IMR-90 (cell line): ENCODE measurements at regions not wholly inside any gene's neighbourhood (a gene's known extent, or its start where the extent isn't known, plus 50 kb on each side); places are given as distances from the start of the nearest gene placed in this dataset.

Experiments used
- ATAC-seq: fragments of 200-7000 bp; cut with Tn5 transposase; 2 replicates; pipeline ENCODE4 v1.9.1; 2020; ENCODE audit warnings: low read depth, mild to moderate bottlenecking, moderate library complexity
- BruUV-seq: library from RNA; stranded (reverse); fragments of 400-500 nt; replicated peaks from 2 replicates; lab custom pipeline; 2021; lab: Mats Ljungman, UMichigan
- CTCF ChIA-PET: fragments of 300-600 bp; formaldehyde crosslinking; extraction: SDS; loops from one replicate; lab custom pipeline; 2021; ENCODE audit warnings: antibody characterized with exemption; lab: Yijun Ruan, JAX
- POLR2A ChIA-PET: fragments of 300-600 bp; sonication (Branson Sonifier 250); formaldehyde crosslinking; loops from one replicate; lab custom pipeline; 2022; ENCODE audit warnings: antibody characterized with exemption; ENCODE audit not compliant: unreplicated experiment; lab: Charles Lee
- DNase-seq: peaks from one replicate; pipeline ENCODE4 v3.0.0; 2013
- H2AFZ ChIP-seq: replicated peaks from 2 replicates; pipeline ENCODE3; 2013; ENCODE audit warnings: low read length, mild to moderate bottlenecking; ENCODE audit not compliant: poor library complexity
- H2AK5ac ChIP-seq: 2 replicates; pipeline ENCODE4 v1.6.1; 2013; ENCODE audit warnings: low read depth, low read length, inconsistent platforms
- H2AK9ac ChIP-seq: replicated peaks from 2 replicates; pipeline ENCODE3; 2013; ENCODE audit warnings: mild to moderate bottlenecking, low read depth, low read length, moderate library complexity; ENCODE audit not compliant: poor library complexity
- H2BK120ac ChIP-seq: 2 replicates; pipeline ENCODE4 v1.6.1; 2013; ENCODE audit warnings: low read depth, low read length, inconsistent platforms
- H2BK15ac ChIP-seq: 3 replicates; pipeline ENCODE4 v1.6.1; 2013; ENCODE audit warnings: low read depth, low read length, inconsistent platforms
- H2BK20ac ChIP-seq: 2 replicates; pipeline ENCODE4 v1.6.1; 2013; ENCODE audit warnings: low read depth, mild to moderate bottlenecking, inconsistent platforms, low read length, moderate library complexity
- H2BK5ac ChIP-seq: 2 replicates; pipeline ENCODE4 v1.6.1; 2013; ENCODE audit warnings: mild to moderate bottlenecking, low read depth, low read length, inconsistent platforms; ENCODE audit not compliant: poor library complexity, severe bottlenecking
- H3K14ac ChIP-seq: replicated peaks from 2 replicates; pipeline ENCODE4 v1.6.1; 2013; ENCODE audit warnings: low read depth, low read length, inconsistent platforms
- H3K18ac ChIP-seq: 2 replicates; pipeline ENCODE4 v1.6.1; 2013; ENCODE audit warnings: low read depth, low read length, control low read depth
- H3K23ac ChIP-seq: 2 replicates; pipeline ENCODE4 v1.6.1; 2013; ENCODE audit warnings: low read depth, low read length, inconsistent platforms
- H3K27ac ChIP-seq: 2 replicates; pipeline ENCODE4 v1.5.1; 2013; ENCODE audit warnings: mild to moderate bottlenecking, control low read depth, low read length; ENCODE audit not compliant: insufficient read depth
- H3K27me3 ChIP-seq: 2 replicates; pipeline ENCODE4 v1.6.1; 2013; ENCODE audit warnings: low read length; ENCODE audit not compliant: control insufficient read depth, insufficient read depth
- H3K36me3 ChIP-seq: 2 replicates; pipeline ENCODE4 v1.6.1; 2013; ENCODE audit warnings: low read length, mixed read lengths; ENCODE audit not compliant: control insufficient read depth, insufficient read depth
- H3K4ac ChIP-seq: 2 replicates; pipeline ENCODE4 v1.6.1; 2013; ENCODE audit warnings: low read depth, low read length, inconsistent platforms
- H3K4me1 ChIP-seq: 2 replicates; pipeline ENCODE4 v1.6.1; 2013; ENCODE audit warnings: low read length, mixed read lengths; ENCODE audit not compliant: control insufficient read depth, insufficient read depth
- H3K4me2 ChIP-seq: 2 replicates; pipeline ENCODE4 v1.6.1; 2013; ENCODE audit warnings: low read depth, mild to moderate bottlenecking, control low read depth, low read length, moderate library complexity
- H3K4me3 ChIP-seq: 2 replicates; pipeline ENCODE4 v1.5.1; 2013; ENCODE audit warnings: low read depth, mild to moderate bottlenecking, control low read depth, low read length, moderate library complexity; ENCODE audit not compliant: insufficient read depth
- H3K56ac ChIP-seq: 2 replicates; pipeline ENCODE4 v1.6.1; 2013; ENCODE audit warnings: low read length, inconsistent platforms; ENCODE audit not compliant: insufficient read depth; ENCODE audit errors: extremely low read depth
- H3K79me1 ChIP-seq, 2 experiments: 2 replicates each; pipeline ENCODE4 v1.6.1; 2013; ENCODE audit warnings: low read length in 2 of 2, inconsistent platforms in 1 of 2, low read depth in 1 of 2
- H3K9ac ChIP-seq: 2 replicates; pipeline ENCODE4 v1.6.1; 2013; ENCODE audit warnings: low read depth, low read length, control low read depth
- H3K9me1 ChIP-seq: 2 replicates; pipeline ENCODE4 v1.6.1; 2013; ENCODE audit warnings: low read length, inconsistent platforms; ENCODE audit not compliant: insufficient read depth
- H3K9me3 ChIP-seq: 2 replicates; pipeline ENCODE4 v1.6.1; 2013; ENCODE audit warnings: low read length; ENCODE audit not compliant: control insufficient read depth, insufficient read depth
- H4K20me1 ChIP-seq: 2 replicates; pipeline ENCODE4 v1.6.1; 2013; ENCODE audit warnings: low read length, inconsistent platforms; ENCODE audit not compliant: insufficient read depth
- H4K5ac ChIP-seq: 2 replicates; pipeline ENCODE4 v1.6.1; 2013; ENCODE audit warnings: mild to moderate bottlenecking, low read depth, low read length, control low read depth
- H4K8ac ChIP-seq, 2 experiments: 2 replicates each; pipeline ENCODE4 v1.6.1; 2013; ENCODE audit warnings: low read depth in 2 of 2, low read length in 2 of 2, control low read depth in 1 of 2, inconsistent platforms in 1 of 2
- H4K91ac ChIP-seq: 2 replicates; pipeline ENCODE4 v1.6.1; 2013; ENCODE audit warnings: low read depth, low read length, inconsistent platforms; ENCODE audit not compliant: insufficient read depth
- BHLHE40 ChIP-seq: fragments of 150-350 bp; IDR thresholded peaks from 2 replicates; pipeline ENCODE4 v1.6.1; 2016; ENCODE audit warnings: mild to moderate bottlenecking, low read depth, low read length
- CEBPB ChIP-seq: IDR thresholded peaks from 2 replicates; pipeline ENCODE4 v1.6.1; 2012; ENCODE audit warnings: low read depth, low read length, improper control_type of control experiment
- CHD1 ChIP-seq: IDR thresholded peaks from 2 replicates; pipeline ENCODE4 v1.6.1; 2012; ENCODE audit warnings: low read depth, low read length, improper control_type of control experiment
- CTCF ChIP-seq: conservative IDR thresholded peaks from 2 replicates; pipeline ENCODE4 v1.5.1; 2012; ENCODE audit warnings: mild to moderate bottlenecking, low read depth, low read length, improper control_type of control experiment
- ELK1 ChIP-seq: fragments of 150-350 bp; IDR thresholded peaks from 2 replicates; pipeline ENCODE4 v1.6.1; 2016; ENCODE audit warnings: low read depth, mild to moderate bottlenecking, low read length, moderate library complexity, borderline replicate concordance
- FOS ChIP-seq: fragments of 150-350 bp; IDR thresholded peaks from 2 replicates; pipeline ENCODE4 v1.6.1; 2016; ENCODE audit warnings: low read depth, low read length
- MAFK ChIP-seq: IDR thresholded peaks from 2 replicates; pipeline ENCODE4 v1.6.1; 2012; ENCODE audit warnings: low read depth, low read length, improper control_type of control experiment
- MAZ ChIP-seq: IDR thresholded peaks from 2 replicates; pipeline ENCODE4 v1.6.1; 2012; ENCODE audit warnings: low read depth, mild to moderate bottlenecking, low read length, improper control_type of control experiment, moderate library complexity, borderline replicate concordance
- MXI1 ChIP-seq: IDR thresholded peaks from 2 replicates; pipeline ENCODE4 v1.6.1; 2012; ENCODE audit warnings: low read depth, mild to moderate bottlenecking, low read length, moderate library complexity, borderline replicate concordance
- NFE2L2 ChIP-seq: fragments of 150-350 bp; IDR thresholded peaks from 2 replicates; pipeline ENCODE4 v1.6.1; 2016; ENCODE audit warnings: low read depth, mild to moderate bottlenecking, low read length
- POLR2A ChIP-seq: IDR thresholded peaks from 2 replicates; pipeline ENCODE4 v1.6.1; 2012; ENCODE audit warnings: mild to moderate bottlenecking, low read depth, low read length
- RAD21 ChIP-seq: IDR thresholded peaks from 2 replicates; pipeline ENCODE4 v1.6.1; 2012; ENCODE audit warnings: low read length, improper control_type of control experiment
- RCOR1 ChIP-seq: IDR thresholded peaks from 2 replicates; pipeline ENCODE4 v1.6.1; 2012; ENCODE audit warnings: mild to moderate bottlenecking, low read length, improper control_type of control experiment; ENCODE audit not compliant: insufficient replicate concordance
- RFX5 ChIP-seq: IDR thresholded peaks from 2 replicates; pipeline ENCODE4 v1.8.0; 2012; ENCODE audit warnings: low read depth, mild to moderate bottlenecking, low read length, moderate library complexity
- SMC3 ChIP-seq: fragments of 150-350 bp; IDR thresholded peaks from 2 replicates; pipeline ENCODE4 v1.6.1; 2016; ENCODE audit warnings: low read depth, mild to moderate bottlenecking, antibody characterized with exemption, low read length, moderate library complexity
- WGBS, 2 experiments: methylation state at CpG; one replicate each; pipeline versions ENCODE4 v1.1.5 to v1.1.7; 2013; ENCODE audit warnings: missing lambda C conversion rate in 2 of 2; ENCODE audit not compliant: insufficient read length in 1 of 2; ENCODE audit errors: extremely low coverage in 2 of 2; 5-methylcytosine and 5-hydroxymethylcytosine counted together
- dilution Hi-C: fragments of 300-500 bp; cut with HindIII; formaldehyde crosslinking; loops from one replicate; pipeline ENCODE4 v1.14.3; 2018; ENCODE audit warnings: low sequenced_read_pairs; ENCODE audit not compliant: unreplicated experiment
- in situ Hi-C: fragments of 300-500 bp; cut with MboI; formaldehyde crosslinking; loops from 3 replicates; pipeline ENCODE4 v1.14.3; 2019; ENCODE audit warnings: low sequenced_read_pairs, inconsistent platforms, mixed read lengths
- intact Hi-C: fragments of 100-400 bp; cut with micrococcal nuclease; formaldehyde crosslinking; loops from 2 replicates; pipeline ENCODE4 v1.10.0; 2022
- TF ChIP-seq, protein P1 (sequence below): fragments of 150-350 bp; IDR thresholded peaks from 2 replicates; pipeline ENCODE4 v1.6.1; 2017; ENCODE audit warnings: mild to moderate bottlenecking, antibody characterized with exemption, low read length, low read depth

DNA sequence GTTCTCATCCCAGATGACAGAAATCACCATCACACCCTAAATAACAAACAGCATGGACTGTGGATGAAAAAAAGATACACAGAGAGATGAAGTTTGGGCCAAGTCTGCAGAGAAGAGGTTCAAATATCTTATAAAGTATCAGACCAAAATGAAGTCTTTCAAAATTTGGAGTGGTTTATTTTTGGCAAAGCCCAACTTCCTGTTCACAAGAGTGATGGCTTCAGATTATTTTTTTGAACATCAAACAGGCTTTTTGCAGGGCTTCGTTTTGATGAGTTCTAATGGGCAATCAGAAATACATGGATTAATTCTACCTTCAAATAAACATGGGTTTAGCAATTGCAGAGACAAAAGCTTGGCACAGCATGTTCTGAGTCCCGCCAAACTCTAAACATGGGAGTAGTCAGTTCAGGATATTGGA, 378.2 kb upstream of the RPS23 start:
- no peak overlapping the region for H2BK5ac ChIP-seq
- H3K9ac ChIP-seq: no peak overlapping the region
- no peak for DNase-seq
- ChIA-PET POLR2A (no interaction called here), CTCF (no interaction called here)
- intact Hi-C loops (no loop called here), in situ Hi-C loops (no loop called here), dilution Hi-C loops (no loop called here)
- no peak overlapping the region for H3K4me2 ChIP-seq
- no peak overlapping the region for H2BK15ac ChIP-seq
- ATAC-seq: no peak
- no TSS peak for BruUV-seq
- no peak overlapping the region for H3K14ac ChIP-seq
- H3K79me1 ChIP-seq: no peaks in the 10 kb centered on the region
- H3K4ac ChIP-seq: no peak overlapping the region
- no CpG with 5 or more reads among the region's 2 CpGs for WGBS, 2 experiments
- H3K36me3 ChIP-seq: no peaks in the 10 kb centered on the region
- peaks cover 13% of the 10 kb centered on the region for H3K27me3 ChIP-seq
- no peaks in the 10 kb centered on the region for H3K9me3 ChIP-seq
- H4K91ac ChIP-seq: no peak overlapping the region
- no peak overlapping the region for H4K8ac ChIP-seq
- H3K18ac ChIP-seq: no peak overlapping the region
- H2BK20ac ChIP-seq: no peak overlapping the region
- H3K4me1 ChIP-seq: no peaks in the 10 kb centered on the region
- H3K23ac ChIP-seq: no peak overlapping the region
- TF ChIP-seq RAD21 (no peak), FOS (no peak), MXI1 (no peak), MAZ (no peak), CHD1 (no peak), ELK1 (no peak), SMC3 (no peak), RCOR1 (no peak), RFX5 (no peak), MAFK (no peak), NFE2L2 (no peak), POLR2A (no peak), CTCF (no peak), BHLHE40 (no peak), CEBPB (no peak)
- TF ChIP-seq, protein P1, sequence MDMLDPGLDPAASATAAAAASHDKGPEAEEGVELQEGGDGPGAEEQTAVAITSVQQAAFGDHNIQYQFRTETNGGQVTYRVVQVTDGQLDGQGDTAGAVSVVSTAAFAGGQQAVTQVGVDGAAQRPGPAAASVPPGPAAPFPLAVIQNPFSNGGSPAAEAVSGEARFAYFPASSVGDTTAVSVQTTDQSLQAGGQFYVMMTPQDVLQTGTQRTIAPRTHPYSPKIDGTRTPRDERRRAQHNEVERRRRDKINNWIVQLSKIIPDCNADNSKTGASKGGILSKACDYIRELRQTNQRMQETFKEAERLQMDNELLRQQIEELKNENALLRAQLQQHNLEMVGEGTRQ: no peak
- H2BK120ac ChIP-seq: no peak overlapping the region
- H2AFZ ChIP-seq: no peak overlapping the region
- H4K20me1 ChIP-seq: no peaks in the 10 kb centered on the region
- H3K4me3 ChIP-seq: no peak overlapping the region
- no peak overlapping the region for H3K27ac ChIP-seq
- no peak overlapping the region for H4K5ac ChIP-seq
- no peak overlapping the region for H2AK5ac ChIP-seq
- no peaks in the 10 kb centered on the region for H3K9me1 ChIP-seq
- no peak overlapping the region for H2AK9ac ChIP-seq
- H3K56ac ChIP-seq: no peak overlapping the region
